ENCODE measurements at regions not wholly inside any gene's neighbourhood (a gene's known extent, or its start where the extent isn't known, plus 50 kb on each side); places are given as distances from the start of the nearest gene placed in this dataset.

- TF ChIP-seq ZNF275 (CRISPR knock-in tag; IDR thresholded peaks at IDR 0.05; ENCODE audit: borderline replicate concordance), result no peak
- TF ChIP-seq SP4 (CRISPR knock-in tag; IDR thresholded peaks at IDR 0.05), result no peak
- TF ChIP-seq RAD21 (CRISPR knock-in tag; IDR thresholded peaks at IDR 0.05), result 0 out of 2 replicates have a peak, but pooled peaks have one; percentile 12
- TF ChIP-seq NONO (IDR thresholded peaks at IDR 0.05), result no peak
- TF ChIP-seq NONO (CRISPR knock-in tag; conservative IDR thresholded peaks at IDR 0.05), result no peak
- no peak for TF ChIP-seq ZNF329 (CRISPR knock-in tag; IDR thresholded peaks at IDR 0.05; ENCODE audit: low read depth)
- no peak for TF ChIP-seq NCOR1 (IDR thresholded peaks at IDR 0.05; ENCODE audit: borderline replicate concordance, low read length)
- TF ChIP-seq ZNF672 (CRISPR knock-in tag; IDR thresholded peaks at IDR 0.05), result no peak
- no peak for TF ChIP-seq ZNF746 (CRISPR knock-in tag; IDR thresholded peaks at IDR 0.05)
- no peak for TF ChIP-seq CBX1 (IDR thresholded peaks at IDR 0.05; ENCODE audit: low read depth)
- no peak for TF ChIP-seq ZNF768 (CRISPR knock-in tag; IDR thresholded peaks at IDR 0.05)
- no peak for TF ChIP-seq NR2C2 (CRISPR knock-in tag; IDR thresholded peaks at IDR 0.05; ENCODE audit: borderline replicate concordance)
- no peak for TF ChIP-seq ZSCAN29 (CRISPR knock-in tag; conservative IDR thresholded peaks at IDR 0.05)
- TF ChIP-seq MAF1 (CRISPR knock-in tag; IDR thresholded peaks at IDR 0.05; ENCODE audit: borderline replicate concordance), result no peak
- no peak for TF ChIP-seq ZKSCAN5 (CRISPR knock-in tag; IDR thresholded peaks at IDR 0.05)
- TF ChIP-seq CC2D1A (CRISPR knock-in tag; IDR thresholded peaks at IDR 0.05), result 0 out of 2 replicates have a peak, but pooled peaks have one; percentile 76
- no peak for TF ChIP-seq ZNF530 (CRISPR knock-in tag; IDR thresholded peaks at IDR 0.05; ENCODE audit: low read depth)
- no peak for TF ChIP-seq KDM1A (CRISPR knock-in tag; IDR thresholded peaks at IDR 0.05)
- TF ChIP-seq ISX (CRISPR knock-in tag; conservative IDR thresholded peaks at IDR 0.05), result 0 out of 2 replicates have a peak, but pooled peaks have one; percentile 22
- no peak for TF ChIP-seq FOXK1 (CRISPR knock-in tag; IDR thresholded peaks at IDR 0.05; ENCODE audit: borderline replicate concordance, low read depth)
- TF ChIP-seq MNT (IDR thresholded peaks at IDR 0.05), result no peak
- no peak for TF ChIP-seq RERE (CRISPR knock-in tag; IDR thresholded peaks at IDR 0.05; ENCODE audit: low read depth)
- TF ChIP-seq ZNF317 (CRISPR knock-in tag; IDR thresholded peaks at IDR 0.05), result no peak
- TF ChIP-seq MXI1 (IDR thresholded peaks at IDR 0.05; ENCODE audit: borderline replicate concordance, low read depth, low read length), result no peak
Measured at GRCh38 chr14:37865719-37866549, 270.5 kb downstream of the TTC6 start (continued).
